ENCODE measurements at regions not wholly inside any gene's neighbourhood (a gene's known extent, or its start where the extent isn't known, plus 50 kb on each side); places are given as distances from the start of the nearest gene placed in this dataset.
"Not testable (repeated sequence)": the region's sequence is repeated elsewhere in the genome, so short reads cannot be mapped to it uniquely, and the experiment has no call there.

- DNase-seq (ENCODE audit: low read depth) = no peak
Observed at GRCh38 chr4:129682586-129682985, 586.6 kb downstream of the C4orf33 start.

- DNase-seq (ENCODE audit: low read depth) = no peak
Observed at GRCh38 chr4:129707949-129708348, 612.0 kb downstream of the C4orf33 start.

GRCh38 chr4:129708784-129709183, 612.8 kb downstream of the C4orf33 start:
- DNase-seq (ENCODE audit: low read depth) = no peak

- no peak for DNase-seq (ENCODE audit: low read depth)
Observed at GRCh38 chr4:129738175-129738574, 642.2 kb downstream of the C4orf33 start.

- DNase-seq (ENCODE audit: low read depth) = no peak
Observed at GRCh38 chr4:129747756-129748155, 651.8 kb downstream of the C4orf33 start.

- DNase-seq (ENCODE audit: low read depth) = no peak
Observed at GRCh38 chr4:129748991-129749390, 653.0 kb downstream of the C4orf33 start.

- DNase-seq (ENCODE audit: low read depth) = no peak
Observed at GRCh38 chr4:129751646-129752045, 655.7 kb downstream of the C4orf33 start.

- no peak for DNase-seq (ENCODE audit: low read depth)
Observed at GRCh38 chr4:129783596-129783995, 687.6 kb downstream of the C4orf33 start.

- no peak for DNase-seq (ENCODE audit: low read depth)
Observed at GRCh38 chr4:129788486-129788885, 692.5 kb downstream of the C4orf33 start.

GRCh38 chr4:129804461-129804981, 708.6 kb downstream of the C4orf33 start:
- no peak for DNase-seq (ENCODE audit: low read depth)

- no peak for DNase-seq (ENCODE audit: low read depth)
Observed at GRCh38 chr4:129806986-129807385, 711.0 kb downstream of the C4orf33 start.

GRCh38 chr4:129808242-129808641, 712.3 kb downstream of the C4orf33 start:
- no peak for DNase-seq (ENCODE audit: low read depth)

GRCh38 chr4:129821073-129821472, 725.1 kb downstream of the C4orf33 start:
- no peak for DNase-seq (ENCODE audit: low read depth)

GRCh38 chr4:129821963-129822362, 726.0 kb downstream of the C4orf33 start:
- no peak for DNase-seq (ENCODE audit: low read depth)

GRCh38 chr4:129822701-129823100, 726.7 kb downstream of the C4orf33 start:
- DNase-seq (ENCODE audit: low read depth) = no peak

GRCh38 chr4:129823105-129823504, 727.2 kb downstream of the C4orf33 start:
- no peak for DNase-seq (ENCODE audit: low read depth)

- DNase-seq (ENCODE audit: low read depth) = no peak
Observed at GRCh38 chr4:129829373-129829772, 733.4 kb downstream of the C4orf33 start.

GRCh38 chr4:129839687-129840086, 743.7 kb downstream of the C4orf33 start:
- no peak for DNase-seq (ENCODE audit: low read depth)

- no peak for DNase-seq (ENCODE audit: low read depth)
Observed at GRCh38 chr4:129842096-129842495, 746.1 kb downstream of the C4orf33 start.

GRCh38 chr4:129852434-129852833, 756.5 kb downstream of the C4orf33 start:
- DNase-seq (ENCODE audit: low read depth) = no peak

GRCh38 chr4:129853685-129854467, 757.9 kb downstream of the C4orf33 start:
- DNase-seq (ENCODE audit: low read depth) = not testable (repeated sequence)

GRCh38 chr4:129862461-129862860, 766.5 kb downstream of the C4orf33 start:
- DNase-seq (ENCODE audit: low read depth) = no peak

GRCh38 chr4:129863206-129863605, 767.3 kb downstream of the C4orf33 start:
- DNase-seq (ENCODE audit: low read depth) = no peak

GRCh38 chr4:129883996-129884395, 788.0 kb downstream of the C4orf33 start:
- no peak for DNase-seq (ENCODE audit: low read depth)

Data from fibroblast of the conjunctiva (primary cell).